Right ventricle myocardium superior (tissue), 1 donor: ENCODE measurements at regions not wholly inside any gene's neighbourhood (a gene's known extent, or its start where the extent isn't known, plus 50 kb on each side); places are given as distances from the start of the nearest gene placed in this dataset.
"Not testable (repeated sequence)": the region's sequence is repeated elsewhere in the genome, so short reads cannot be mapped to it uniquely, and the experiment has no call there.

Experiments
- ATAC-seq: fragments of 200-7000 bp; cut with Tn5 transposase; one replicate; pipeline ENCODE4 v1.9.1; 2020; ENCODE audit warnings: mild to moderate bottlenecking; ENCODE audit not compliant: poor library complexity
- DNase-seq: peaks from one replicate; pipeline ENCODE4 v3.0.0-alpha.2; 2020
- intact Hi-C: fragments of 100-400 bp; cut with DNase I; formaldehyde crosslinking; loops from one replicate; pipeline ENCODE4 v1.11.2; 2022
- donor health status: DM: no; HTN: yes; CAD: no; lungs with severe emphysema.

DNA sequence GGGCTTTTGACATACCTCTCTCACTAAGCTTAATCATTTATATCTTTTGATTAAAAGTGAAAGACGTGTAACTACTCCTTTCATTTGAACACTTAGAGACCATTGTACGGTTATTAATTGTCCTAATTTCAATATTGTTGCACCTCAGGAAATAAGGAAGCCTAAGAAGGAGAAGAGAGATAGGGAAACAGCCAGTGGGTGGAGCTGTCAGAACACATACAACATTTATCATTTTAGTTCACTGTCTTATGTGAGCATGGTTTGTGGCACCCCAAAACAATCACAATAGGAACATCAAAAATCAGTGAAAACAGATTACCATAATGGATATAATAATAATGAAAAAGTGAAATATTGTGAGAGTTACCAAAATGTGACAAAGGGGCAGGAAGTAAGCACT lies 147.2 kb upstream of the POMZP3 start:
- intact Hi-C loops, ATAC-seq, DNase-seq: not testable (repeated sequence)

DNA sequence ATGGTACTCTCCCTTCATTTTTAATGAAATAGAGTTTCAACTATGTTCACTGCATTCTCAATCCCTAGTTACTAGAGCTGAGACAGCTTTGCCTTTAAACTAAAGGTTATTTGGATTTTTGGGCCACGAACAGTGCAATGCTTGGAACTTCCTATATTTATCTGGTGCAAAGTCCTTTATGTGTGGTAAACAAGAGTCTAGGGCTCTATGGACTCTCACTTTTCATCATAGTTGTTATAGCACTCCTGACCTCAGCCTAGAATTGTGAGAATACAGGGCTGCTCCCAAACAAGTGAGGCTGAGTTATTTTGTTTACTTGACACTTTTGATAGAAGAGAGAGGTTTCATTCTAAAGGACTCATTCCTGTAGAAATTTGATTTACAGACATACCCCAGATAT lies 144.9 kb upstream of the POMZP3 start:
- intact Hi-C loops, DNase-seq, ATAC-seq: not testable (repeated sequence)

- ATAC-seq, DNase-seq, intact Hi-C loops: not testable (repeated sequence)
These were observed 136.9 kb upstream of the POMZP3 start for GRCh38 chr7:76763977-76764376.

- DNase-seq, ATAC-seq, intact Hi-C loops: not testable (repeated sequence)
These were observed 133.6 kb upstream of the POMZP3 start for GRCh38 chr7:76760546-76761220.

- DNase-seq, intact Hi-C loops, ATAC-seq: not testable (repeated sequence)
These were observed 112.5 kb upstream of the POMZP3 start for GRCh38 chr7:76739538-76739937.

- DNase-seq, intact Hi-C loops, ATAC-seq: not testable (repeated sequence)
These were observed 109.6 kb upstream of the POMZP3 start for GRCh38 chr7:76736724-76737123.

DNA sequence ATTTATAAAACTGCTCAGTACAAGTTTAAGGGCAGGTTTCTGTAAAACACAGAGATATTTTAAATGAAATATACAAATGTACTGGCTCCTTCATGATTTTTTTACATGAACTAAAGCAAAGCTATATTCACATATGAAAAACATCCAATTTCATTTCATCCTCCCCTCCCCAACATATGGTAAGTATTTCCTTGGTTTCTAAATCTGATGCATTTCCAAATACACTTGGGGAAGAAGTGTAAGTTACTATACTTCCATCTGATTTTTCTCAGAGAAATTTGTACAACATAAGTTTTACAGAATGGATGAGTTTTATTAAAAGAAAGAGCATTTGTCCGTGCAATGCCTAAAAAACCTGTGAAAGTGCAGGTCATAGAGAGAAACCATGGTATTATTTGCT lies 109.0 kb upstream of the POMZP3 start:
- intact Hi-C loops, ATAC-seq, DNase-seq: not testable (repeated sequence)

- DNase-seq, ATAC-seq, intact Hi-C loops: not testable (repeated sequence)
These were observed 108.6 kb upstream of the POMZP3 start for GRCh38 chr7:76735668-76736067.

- DNase-seq, intact Hi-C loops: not testable (repeated sequence)
These were observed 101.5 kb upstream of the POMZP3 start for GRCh38 chr7:76728571-76728974.

GRCh38 chr7:76723928-76724327 lies 96.8 kb upstream of the POMZP3 start:
- intact Hi-C loops, ATAC-seq, DNase-seq: not testable (repeated sequence)

More at GRCh38 chr7:76728571-76728974, 101.5 kb upstream of the POMZP3 start:
- ATAC-seq = not testable (repeated sequence)

DNA sequence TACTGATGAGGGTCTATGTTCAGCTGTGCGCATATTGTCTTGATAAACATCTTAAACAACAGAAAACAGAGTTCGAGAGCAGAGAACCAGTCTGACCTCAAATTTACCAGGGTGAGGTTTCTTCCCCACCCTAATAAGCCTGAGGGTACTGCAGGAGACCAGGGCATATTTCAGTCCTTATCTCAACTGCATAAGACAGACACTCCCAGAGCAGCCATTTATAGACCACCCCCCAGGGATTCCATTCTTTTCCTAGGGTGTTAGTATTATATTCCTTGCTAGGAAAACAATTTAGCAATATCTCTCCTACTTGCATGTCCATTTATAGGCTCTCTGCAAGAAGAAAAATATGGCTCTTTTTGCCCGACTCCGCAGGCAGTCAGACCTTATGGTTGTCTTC lies 89.5 kb upstream of the POMZP3 start:
- ATAC-seq, DNase-seq, intact Hi-C loops: not testable (repeated sequence)

DNA sequence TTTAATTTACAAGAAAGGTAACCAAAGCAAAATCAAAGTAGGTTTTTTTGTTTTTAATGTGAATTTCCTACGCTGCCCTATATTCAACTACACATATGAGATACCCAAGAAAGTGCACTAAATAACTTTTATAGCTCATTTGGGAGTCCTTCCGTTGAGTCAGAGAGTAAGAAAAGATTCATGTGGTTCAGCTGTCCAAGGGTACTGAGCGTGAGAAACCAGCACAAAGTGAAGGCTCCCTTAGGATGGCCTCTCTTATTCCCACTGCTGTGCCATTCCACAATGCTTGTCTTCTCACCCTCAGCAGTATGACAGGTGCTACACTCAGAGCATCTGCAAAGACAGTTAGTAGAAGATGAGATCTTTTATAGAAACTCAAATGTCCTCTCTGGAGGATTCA lies 85.8 kb upstream of the POMZP3 start:
- ATAC-seq, intact Hi-C loops, DNase-seq: not testable (repeated sequence)

DNA sequence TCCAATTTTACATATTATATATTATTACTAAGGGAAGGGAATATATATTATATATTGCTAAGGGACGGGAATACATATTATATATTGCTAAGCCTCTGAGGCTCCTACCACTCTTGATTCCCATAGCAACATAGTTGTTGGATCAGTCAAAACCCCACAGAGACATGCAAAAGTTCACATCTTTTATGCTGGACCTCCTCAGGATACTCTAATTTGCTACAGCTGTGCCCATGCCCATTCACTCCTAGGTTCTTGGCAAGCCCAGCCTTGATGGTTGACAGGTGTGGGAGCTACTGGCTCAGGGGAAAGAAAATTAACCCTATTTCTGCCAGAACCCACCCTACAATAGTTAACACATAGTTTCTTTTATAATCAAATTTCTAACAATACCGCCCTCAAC lies 84.6 kb upstream of the POMZP3 start:
- ATAC-seq, intact Hi-C loops, DNase-seq: not testable (repeated sequence)

DNA sequence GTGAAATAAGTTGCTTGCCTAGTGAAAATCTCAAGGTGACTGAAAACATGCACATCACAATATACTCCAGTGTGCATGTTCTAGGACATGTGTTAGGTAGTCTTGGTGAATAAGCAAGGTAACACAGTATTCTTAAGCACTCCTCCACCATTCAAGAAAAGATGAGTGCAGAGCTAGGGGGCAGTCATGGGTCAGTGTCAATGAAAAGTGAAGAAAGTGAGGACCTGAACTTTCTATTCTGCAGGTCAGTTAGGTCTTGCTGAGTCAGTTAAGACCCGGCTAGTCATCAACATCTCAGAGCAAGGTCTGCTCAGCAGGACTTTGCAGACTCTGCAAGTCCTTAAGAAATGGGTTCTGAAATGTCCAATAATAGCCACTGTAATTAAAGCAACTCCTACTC lies 82.6 kb upstream of the POMZP3 start:
- DNase-seq, ATAC-seq, intact Hi-C loops: not testable (repeated sequence)

DNA sequence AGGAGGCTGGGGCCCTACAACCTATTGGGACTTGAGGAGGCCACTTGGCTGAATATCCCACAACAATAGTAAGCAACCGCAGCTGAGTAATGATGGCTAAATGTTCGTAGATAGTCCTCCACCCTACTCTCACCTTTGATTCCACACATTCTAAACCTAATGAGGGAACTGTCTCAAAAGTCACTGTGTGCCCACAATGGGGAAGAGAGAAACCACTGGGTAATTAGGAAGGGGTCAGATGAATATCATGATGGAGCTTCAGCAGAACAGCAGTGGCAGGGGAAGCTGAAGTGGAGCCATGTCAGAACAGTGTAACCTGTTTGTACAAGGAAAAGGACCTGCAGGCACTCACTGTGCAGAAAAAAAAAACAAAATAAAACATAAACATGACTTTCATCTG lies 81.4 kb upstream of the POMZP3 start:
- ATAC-seq, intact Hi-C loops, DNase-seq: not testable (repeated sequence)

GRCh38 chr7:76703815-76704214 lies 76.7 kb upstream of the POMZP3 start:
- ATAC-seq, DNase-seq, intact Hi-C loops: not testable (repeated sequence)

DNA sequence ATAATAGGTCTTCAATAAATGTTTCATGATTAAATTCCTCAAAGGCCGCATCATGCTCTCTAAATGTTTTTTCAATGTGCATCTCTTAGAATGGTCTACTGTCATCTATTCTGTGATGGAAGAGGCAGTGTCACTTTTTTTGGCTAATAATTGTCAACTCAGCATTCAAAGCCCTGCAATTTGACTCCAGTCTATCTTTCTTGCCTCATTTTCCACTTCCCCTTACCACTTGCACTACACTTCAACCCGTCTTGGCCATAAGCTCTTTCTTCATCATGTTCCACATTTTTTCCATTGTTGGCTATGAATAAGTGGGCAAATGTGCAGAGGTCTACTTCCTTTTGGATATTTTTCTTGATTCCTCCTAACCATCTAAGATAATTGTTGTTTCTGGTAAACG lies 59.2 kb upstream of the POMZP3 start:
- ATAC-seq = not testable (repeated sequence)

DNA sequence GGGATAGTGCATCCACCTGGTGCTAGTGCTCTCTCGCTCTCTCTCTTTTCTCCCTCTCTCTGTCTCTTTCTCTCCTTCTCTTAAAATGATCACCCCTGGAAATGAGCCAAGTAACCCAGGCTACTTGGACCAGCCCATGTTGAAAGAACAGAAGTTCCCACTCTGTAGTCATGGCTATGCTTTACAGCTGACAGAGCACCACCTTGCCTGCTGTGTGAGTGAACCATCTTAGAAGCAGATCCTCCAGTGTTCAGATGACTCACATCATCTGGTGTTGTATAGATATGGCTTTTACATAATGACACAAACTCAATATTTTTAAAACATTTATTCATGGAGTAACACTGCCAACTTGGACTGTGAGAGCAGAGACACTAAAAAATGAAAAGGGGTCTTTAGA lies 57.7 kb upstream of the POMZP3 start:
- intact Hi-C loops, ATAC-seq, DNase-seq: not testable (repeated sequence)

More for the DNA sequence above, 59.2 kb upstream of the POMZP3 start:
- intact Hi-C loops, DNase-seq: not testable (repeated sequence)

GRCh38 chr7:76683631-76684030 lies 56.6 kb upstream of the POMZP3 start:
- ATAC-seq, intact Hi-C loops, DNase-seq: not testable (repeated sequence)

- intact Hi-C loops, ATAC-seq, DNase-seq: not testable (repeated sequence)
These were observed 54.7 kb upstream of the POMZP3 start for GRCh38 chr7:76681810-76682209.
